ENCODE measurements at regions not wholly inside any gene's neighbourhood (a gene's known extent, or its start where the extent isn't known, plus 50 kb on each side); places are given as distances from the start of the nearest gene placed in this dataset.

GRCh38 chr18:4603955-4604354, 148.8 kb upstream of the DLGAP1 start:
- CTCF ChIA-PET = no interaction called here
- no peak overlapping the region for H3K4me3 Mint-ChIP-seq
- intact Hi-C loops (cut with micrococcal nuclease) = no loop called here

GRCh38 chr18:4599312-4599711, 144.2 kb upstream of the DLGAP1 start:
- Histone ChIP-seq H3K36me3 (ENCODE audit: control insufficient read depth in 2 of 3, insufficient read depth in 3 of 3, low read length in 3 of 3) (no peaks in the 10 kb centered on the region), H3K27ac (ENCODE audit: low read depth, low read length) (no peak overlapping the region), H3K4me1 (ENCODE audit: control insufficient read depth in 2 of 2, insufficient read depth in 2 of 2, low read length in 2 of 2) (no peaks in the 10 kb centered on the region), H3K4me3 (ENCODE audit: low read length) (no peak overlapping the region), H3K27me3 (ENCODE audit: control insufficient read depth in 2 of 2, insufficient read depth in 2 of 2, low read length in 2 of 2) (no peaks in the 10 kb centered on the region), H3K9me3 (ENCODE audit: control insufficient read depth in 2 of 3, low read length in 3 of 3) (no peaks in the 10 kb centered on the region)
- intact Hi-C loops (cut with micrococcal nuclease) = no loop called here
- DNase-seq = no peak
- POLR2A ChIA-PET = no interaction called here
- H3K9me3 Mint-ChIP-seq = peaks cover 0 to 7% (median 2%) of the 10 kb centered on the region in 11 donors
- H3K4me3 Mint-ChIP-seq = no peak overlapping the region
- CTCF ChIA-PET = no interaction called here
- no peaks in the 10 kb centered on the region for H3K27me3 Mint-ChIP-seq
- no peaks in the 10 kb centered on the region for H3K36me3 Mint-ChIP-seq
- ATAC-seq = no peak
- H3K27ac Mint-ChIP-seq = no peak overlapping the region
- H3K4me1 Mint-ChIP-seq = no peaks in the 10 kb centered on the region

More at GRCh38 chr18:4603955-4604354, 148.8 kb upstream of the DLGAP1 start:
- Mint-ChIP-seq H3K36me3 (no peaks in the 10 kb centered on the region), H3K27ac (no peak overlapping the region), H3K27me3 (no peaks in the 10 kb centered on the region), H3K9me3 (peaks cover 0 to 10% (median 2%) of the 10 kb centered on the region in 11 donors), H3K4me1 (no peaks in the 10 kb centered on the region)
- Histone ChIP-seq H3K27ac (ENCODE audit: low read depth, low read length) (no peak overlapping the region), H3K27me3 (ENCODE audit: control insufficient read depth in 2 of 2, insufficient read depth in 2 of 2, low read length in 2 of 2) (no peaks in the 10 kb centered on the region), H3K4me1 (ENCODE audit: control insufficient read depth in 2 of 2, insufficient read depth in 2 of 2, low read length in 2 of 2) (no peaks in the 10 kb centered on the region), H3K9me3 (ENCODE audit: control insufficient read depth in 2 of 3, low read length in 3 of 3) (no peaks in the 10 kb centered on the region), H3K4me3 (ENCODE audit: low read length) (no peak overlapping the region), H3K36me3 (ENCODE audit: control insufficient read depth in 2 of 3, insufficient read depth in 3 of 3, low read length in 3 of 3) (no peaks in the 10 kb centered on the region)
- POLR2A ChIA-PET = no interaction called here
- ATAC-seq (no peak), DNase-seq (no peak)

GRCh38 chr18:4597301-4597700, 142.2 kb upstream of the DLGAP1 start:
- POLR2A ChIA-PET = no interaction called here
- no peak overlapping the region for H3K27ac ChIP-seq (ENCODE audit: low read depth, low read length)
- no peaks in the 10 kb centered on the region for H3K27me3 ChIP-seq (ENCODE audit: control insufficient read depth in 2 of 2, insufficient read depth in 2 of 2, low read length in 2 of 2)
- Mint-ChIP-seq H3K36me3 (no peaks in the 10 kb centered on the region), H3K9me3 (peaks cover 0 to 6% (median 4%) of the 10 kb centered on the region in 11 donors), H3K4me3 (no peak overlapping the region), H3K4me1 (no peaks in the 10 kb centered on the region), H3K27ac (no peak overlapping the region), H3K27me3 (no peaks in the 10 kb centered on the region)
- DNase-seq (no peak), ATAC-seq (no peak)
- H3K36me3 ChIP-seq (ENCODE audit: control insufficient read depth in 2 of 3, insufficient read depth in 3 of 3, low read length in 3 of 3) = no peaks in the 10 kb centered on the region
- no peaks in the 10 kb centered on the region for H3K9me3 ChIP-seq (ENCODE audit: control insufficient read depth in 2 of 3, low read length in 3 of 3)
- H3K4me3 ChIP-seq (ENCODE audit: low read length) = no peak overlapping the region
- H3K4me1 ChIP-seq (ENCODE audit: control insufficient read depth in 2 of 2, insufficient read depth in 2 of 2, low read length in 2 of 2) = no peaks in the 10 kb centered on the region
- CTCF ChIA-PET = no interaction called here
- intact Hi-C loops (cut with micrococcal nuclease) = no loop called here

GRCh38 chr18:4593895-4594294, 138.8 kb upstream of the DLGAP1 start:
- no peaks in the 10 kb centered on the region for H3K27me3 Mint-ChIP-seq
- H3K4me1 ChIP-seq (ENCODE audit: control insufficient read depth in 2 of 2, insufficient read depth in 2 of 2, low read length in 2 of 2) = no peaks in the 10 kb centered on the region
- no peak overlapping the region for H3K27ac Mint-ChIP-seq
- H3K9me3 Mint-ChIP-seq = peaks cover 0 to 6% (median 3%) of the 10 kb centered on the region in 11 donors
- H3K27me3 ChIP-seq (ENCODE audit: control insufficient read depth in 2 of 2, insufficient read depth in 2 of 2, low read length in 2 of 2) = no peaks in the 10 kb centered on the region
- H3K4me3 ChIP-seq (ENCODE audit: low read length) = no peak overlapping the region
- ChIA-PET CTCF (no interaction called here), POLR2A (no interaction called here)
- ATAC-seq = no peak
- no peaks in the 10 kb centered on the region for H3K9me3 ChIP-seq (ENCODE audit: control insufficient read depth in 2 of 3, low read length in 3 of 3)
- no peak for DNase-seq
- no peak overlapping the region for H3K4me3 Mint-ChIP-seq
- no peaks in the 10 kb centered on the region for H3K4me1 Mint-ChIP-seq
- intact Hi-C loops (cut with micrococcal nuclease) = no loop called here
- no peaks in the 10 kb centered on the region for H3K36me3 ChIP-seq (ENCODE audit: control insufficient read depth in 2 of 3, insufficient read depth in 3 of 3, low read length in 3 of 3)
- no peaks in the 10 kb centered on the region for H3K36me3 Mint-ChIP-seq
- no peak overlapping the region for H3K27ac ChIP-seq (ENCODE audit: low read depth, low read length)

- no peak for DNase-seq
- H3K4me3 ChIP-seq (ENCODE audit: low read length) = no peak overlapping the region
- Mint-ChIP-seq H3K27me3 (no peaks in the 10 kb centered on the region), H3K9me3 (peaks cover 0 to 7% (median 3%) of the 10 kb centered on the region in 11 donors), H3K4me1 (no peaks in the 10 kb centered on the region), H3K27ac (no peak overlapping the region), H3K36me3 (no peaks in the 10 kb centered on the region), H3K4me3 (no peak overlapping the region)
- intact Hi-C loops (cut with micrococcal nuclease) = no loop called here
- H3K27me3 ChIP-seq (ENCODE audit: control insufficient read depth in 2 of 2, insufficient read depth in 2 of 2, low read length in 2 of 2) = no peaks in the 10 kb centered on the region
- no peak for ATAC-seq
- H3K9me3 ChIP-seq (ENCODE audit: control insufficient read depth in 2 of 3, low read length in 3 of 3) = no peaks in the 10 kb centered on the region
- no peaks in the 10 kb centered on the region for H3K4me1 ChIP-seq (ENCODE audit: control insufficient read depth in 2 of 2, insufficient read depth in 2 of 2, low read length in 2 of 2)
- ChIA-PET POLR2A (no interaction called here), CTCF (no interaction called here)
- H3K27ac ChIP-seq (ENCODE audit: low read depth, low read length) = no peak overlapping the region
- no peaks in the 10 kb centered on the region for H3K36me3 ChIP-seq (ENCODE audit: control insufficient read depth in 2 of 3, insufficient read depth in 3 of 3, low read length in 3 of 3)
Measured at GRCh38 chr18:4593459-4593858, 138.4 kb upstream of the DLGAP1 start.

GRCh38 chr18:4589056-4589800, 134.1 kb upstream of the DLGAP1 start:
- ChIA-PET POLR2A (no interaction called here), CTCF (interaction anchor here (0.6 kb wide), 1 partner anchor 1964 kb away, joined by 5 read pairs; no protein-coding TSS in a partner anchor)
- Histone ChIP-seq H3K27me3 (ENCODE audit: control insufficient read depth in 2 of 2, insufficient read depth in 2 of 2, low read length in 2 of 2) (no peaks in the 10 kb centered on the region), H3K36me3 (ENCODE audit: control insufficient read depth in 2 of 3, insufficient read depth in 3 of 3, low read length in 3 of 3) (no peaks in the 10 kb centered on the region), H3K4me1 (ENCODE audit: control insufficient read depth in 2 of 2, insufficient read depth in 2 of 2, low read length in 2 of 2) (no peaks in the 10 kb centered on the region), H3K4me3 (ENCODE audit: low read length) (no peak overlapping the region), H3K27ac (ENCODE audit: low read depth, low read length) (no peak overlapping the region), H3K9me3 (ENCODE audit: control insufficient read depth in 2 of 3, low read length in 3 of 3) (no peaks in the 10 kb centered on the region)
- DNase-seq (no peak), ATAC-seq (no peak)
- no peak overlapping the region for H3K4me3 Mint-ChIP-seq
- H3K36me3 Mint-ChIP-seq = no peaks in the 10 kb centered on the region
- H3K9me3 Mint-ChIP-seq = peaks cover 0 to 10% (median 3%) of the 10 kb centered on the region in 11 donors
- no peaks in the 10 kb centered on the region for H3K4me1 Mint-ChIP-seq
- intact Hi-C loops (cut with micrococcal nuclease) = no loop called here
- H3K27ac Mint-ChIP-seq = no peak overlapping the region
- H3K27me3 Mint-ChIP-seq = no peaks in the 10 kb centered on the region

GRCh38 chr18:4587204-4587603, 132.1 kb upstream of the DLGAP1 start:
- ChIA-PET CTCF (no interaction called here), POLR2A (no interaction called here)
- Histone ChIP-seq H3K4me1 (ENCODE audit: control insufficient read depth in 2 of 2, insufficient read depth in 2 of 2, low read length in 2 of 2) (no peaks in the 10 kb centered on the region), H3K4me3 (ENCODE audit: low read length) (no peak overlapping the region), H3K9me3 (ENCODE audit: control insufficient read depth in 2 of 3, low read length in 3 of 3) (no peaks in the 10 kb centered on the region), H3K27me3 (ENCODE audit: control insufficient read depth in 2 of 2, insufficient read depth in 2 of 2, low read length in 2 of 2) (no peaks in the 10 kb centered on the region), H3K27ac (ENCODE audit: low read depth, low read length) (no peak overlapping the region), H3K36me3 (ENCODE audit: control insufficient read depth in 2 of 3, insufficient read depth in 3 of 3, low read length in 3 of 3) (no peaks in the 10 kb centered on the region)
- H3K27me3 Mint-ChIP-seq = no peaks in the 10 kb centered on the region
- DNase-seq (no peak), ATAC-seq (no peak)
- intact Hi-C loops (cut with micrococcal nuclease) = no loop called here
- no peaks in the 10 kb centered on the region for H3K4me1 Mint-ChIP-seq
- H3K27ac Mint-ChIP-seq = no peak overlapping the region
- H3K4me3 Mint-ChIP-seq = no peak overlapping the region
- peaks cover 0 to 5% (median 0%) of the 10 kb centered on the region in 5 donors for H3K36me3 Mint-ChIP-seq
- peaks cover 0 to 17% (median 3%) of the 10 kb centered on the region in 11 donors for H3K9me3 Mint-ChIP-seq
